Raji (cell line): ENCODE measurements at regions not wholly inside any gene's neighbourhood (a gene's known extent, or its start where the extent isn't known, plus 50 kb on each side); places are given as distances from the start of the nearest gene placed in this dataset.

ENCODE experiments used
- POLR2A ChIP-seq: IDR thresholded peaks from 2 replicates; pipeline ENCODE4 v1.6.1; 2011; ENCODE audit warnings: low read depth, low read length, control low read depth; ENCODE audit not compliant: insufficient read depth

DNA sequence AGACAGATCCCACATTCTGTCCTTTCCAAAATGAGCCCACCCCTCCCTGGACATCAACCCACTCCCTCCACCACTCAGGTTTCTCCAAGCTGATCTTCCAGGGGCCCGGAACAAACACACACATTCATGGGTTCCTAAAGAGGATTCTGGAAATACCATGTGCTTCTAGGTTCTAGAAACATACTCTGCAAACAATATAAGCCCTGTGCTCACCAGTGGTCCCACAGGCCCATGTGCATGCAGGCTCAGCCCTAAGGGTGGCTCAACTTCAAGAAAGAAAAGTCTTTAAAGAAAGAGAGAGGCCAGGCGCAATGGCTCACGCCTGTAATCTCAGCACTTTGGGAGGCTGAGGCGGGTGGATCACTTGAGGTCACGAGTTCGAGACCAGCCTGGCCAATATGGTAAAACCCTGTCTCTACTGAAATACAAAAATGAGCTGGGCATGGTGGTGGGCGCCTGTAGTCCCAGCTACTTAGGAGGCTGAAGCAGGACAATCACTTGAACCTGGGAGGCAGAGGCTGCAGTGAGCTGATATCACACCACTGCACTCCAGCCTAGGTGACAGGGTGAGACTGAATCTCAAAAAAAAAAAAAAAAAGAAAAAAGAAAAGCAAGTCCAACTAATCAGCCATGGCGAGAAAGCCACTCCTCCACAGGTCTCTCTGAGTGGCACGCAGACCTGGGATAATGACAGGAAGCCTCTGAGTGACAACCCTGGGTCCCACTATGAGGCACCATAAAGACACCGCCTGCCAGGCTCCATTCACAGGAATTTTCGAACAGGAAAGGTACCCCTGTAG, 59.5 kb upstream of the PNMA1 start:
- TF ChIP-seq POLR2A: no peak

DNA sequence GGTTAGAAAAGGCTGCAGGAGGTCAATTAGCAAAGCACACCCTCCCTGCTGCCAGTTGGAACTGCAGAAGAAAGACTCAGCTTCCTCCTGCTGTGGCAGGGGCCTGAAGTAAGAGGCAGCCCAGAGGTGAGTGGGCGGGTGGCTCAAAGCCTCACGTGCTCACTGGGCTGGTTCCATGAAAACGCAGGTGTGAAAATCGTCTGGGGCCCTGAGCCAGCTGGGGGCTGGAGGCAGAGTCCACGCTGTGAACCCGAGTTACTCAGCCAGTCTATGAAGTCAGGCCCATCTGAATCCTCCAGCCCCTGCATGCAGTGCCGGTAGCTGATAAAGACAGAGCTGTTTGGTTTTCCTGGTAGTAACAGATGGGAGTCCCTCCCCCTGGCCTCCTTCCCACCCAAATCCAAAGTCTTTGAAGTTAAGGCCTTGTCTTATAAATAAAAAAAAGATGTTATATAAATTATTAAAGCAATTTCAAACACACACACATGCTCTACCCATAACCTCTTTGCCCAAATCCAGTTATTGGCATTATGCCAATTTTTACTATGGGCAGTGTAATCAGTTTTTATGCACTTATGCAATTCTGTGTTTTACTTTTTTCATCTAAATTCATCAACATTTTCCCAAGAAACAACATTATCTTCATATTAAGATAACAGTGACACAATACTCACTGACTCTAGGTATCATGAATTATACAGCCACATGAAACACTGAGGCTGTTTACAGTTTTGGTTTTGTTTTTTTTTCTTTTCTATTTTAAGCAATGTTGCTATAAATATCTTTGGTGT, 57.9 kb upstream of the PNMA1 start:
- peak; percentile 71 for TF ChIP-seq POLR2A

DNA sequence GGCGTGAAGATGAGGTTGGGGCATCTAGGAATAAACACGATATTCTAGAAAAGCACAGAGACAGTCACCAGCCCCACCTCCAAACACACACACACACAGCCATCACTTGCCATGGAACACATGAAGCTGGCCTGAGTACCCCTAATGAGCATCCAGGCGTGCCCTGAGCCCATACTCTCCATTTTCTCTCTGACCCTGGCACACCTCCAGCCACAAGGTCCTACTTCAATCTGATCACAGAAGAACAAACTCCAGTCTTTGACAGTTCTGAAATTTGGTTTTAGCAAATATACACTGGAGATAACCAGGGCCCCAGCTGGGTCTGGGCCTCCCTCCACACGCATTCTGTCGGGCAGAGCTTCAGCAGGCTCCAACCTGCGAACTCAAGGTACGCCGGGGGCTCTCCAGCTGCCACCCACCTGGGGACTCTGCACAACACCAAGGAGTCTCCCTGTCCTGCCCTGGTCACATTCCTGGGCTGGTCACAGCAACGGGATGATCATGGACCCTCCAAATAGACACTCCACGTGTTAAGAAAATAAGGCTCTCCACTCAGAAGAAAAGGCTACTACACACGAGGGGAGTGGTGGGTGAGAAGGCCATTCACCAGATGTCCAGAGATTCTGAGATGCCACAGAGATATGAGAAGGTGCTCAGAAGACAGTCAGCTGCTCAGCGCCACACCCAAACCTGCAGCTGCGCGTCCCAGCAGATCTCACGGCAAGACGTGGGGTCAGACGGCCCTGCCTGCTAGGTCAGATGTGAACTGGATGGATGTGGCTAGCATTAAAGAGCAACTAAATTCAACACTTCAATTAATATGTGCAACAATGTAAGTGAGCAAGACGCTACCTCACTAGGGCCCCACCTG, 57.0 kb upstream of the PNMA1 start:
- no peak for TF ChIP-seq POLR2A

DNA sequence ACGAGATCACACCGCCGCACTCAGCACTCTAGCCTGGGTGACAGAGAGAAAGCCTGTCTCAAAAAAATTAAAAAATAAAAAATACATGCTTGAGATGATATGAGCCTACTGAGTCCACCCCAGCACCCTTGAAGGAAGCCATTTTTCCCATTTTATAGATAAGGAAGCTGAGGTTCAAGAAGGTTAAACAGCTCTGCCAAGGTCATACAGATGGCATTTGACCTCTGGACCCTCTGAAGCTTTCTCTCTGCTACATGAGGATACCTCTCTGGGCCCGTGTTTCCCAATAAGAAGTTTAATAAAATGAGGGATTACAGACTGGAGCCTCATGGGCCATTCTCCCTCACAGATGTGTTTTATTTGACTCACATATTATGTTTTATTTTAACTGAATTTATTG, 53.9 kb upstream of the PNMA1 start:
- no peak for TF ChIP-seq POLR2A

DNA sequence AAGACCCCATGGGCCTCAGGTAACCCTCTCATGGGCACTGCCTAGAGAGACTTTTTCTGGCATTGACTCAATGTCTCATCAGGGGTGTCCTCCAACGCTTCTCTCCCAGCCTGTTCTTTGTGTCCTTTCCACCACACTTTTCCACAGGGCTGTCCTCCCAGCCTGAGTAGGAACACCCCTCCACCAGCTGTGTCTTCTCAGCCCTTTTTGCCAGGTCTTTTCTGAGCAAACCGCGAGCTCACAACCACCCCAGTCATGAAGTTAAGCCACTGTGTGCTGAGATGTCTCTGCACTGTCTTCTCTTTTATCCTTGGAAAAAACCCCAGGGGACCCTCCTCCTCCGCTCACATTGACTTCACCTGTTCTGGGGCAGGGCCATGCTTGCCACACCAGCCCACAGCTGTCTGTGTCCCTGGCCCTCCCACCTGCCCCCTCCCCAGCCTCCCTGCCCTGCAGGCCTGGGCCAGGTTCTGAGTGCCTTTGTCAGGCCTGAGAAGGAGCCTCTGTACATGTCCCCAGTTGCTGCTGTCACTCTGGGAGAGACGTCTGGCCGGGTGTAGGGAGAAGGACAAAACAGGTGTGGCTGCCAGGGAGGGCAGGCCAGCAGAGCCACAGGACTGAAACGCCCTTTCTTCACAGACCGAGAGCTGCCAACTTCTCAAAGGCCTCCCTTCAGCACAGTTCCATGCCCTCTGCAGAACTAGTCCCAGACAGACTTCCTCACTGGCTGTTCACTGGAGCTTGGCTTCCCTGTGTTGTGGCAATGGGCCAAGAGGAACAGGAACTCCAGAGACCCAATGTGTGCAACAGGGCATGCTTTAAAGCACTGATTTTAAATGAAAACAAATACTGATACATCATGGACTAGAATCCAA, 50.5 kb upstream of the PNMA1 start:
- TF ChIP-seq POLR2A: peak; percentile 22; the same call in 1 of the 2 replicates
